Glomerular visceral epithelial cell (primary cell): ENCODE measurements at regions not wholly inside any gene's neighbourhood (a gene's known extent, or its start where the extent isn't known, plus 50 kb on each side); places are given as distances from the start of the nearest gene placed in this dataset.
"Not testable (repeated sequence)": the region's sequence is repeated elsewhere in the genome, so short reads cannot be mapped to it uniquely, and the experiment has no call there.

Experiments used
- DNase-seq: peaks from one replicate; pipeline ENCODE4 v3.0.0-alpha.2; 2016; ENCODE audit errors: extremely low spot score

GRCh38 chr6:144359783-144360182 is 74.6 kb downstream of the UTRN start:
- DNase-seq, result no peak

DNA sequence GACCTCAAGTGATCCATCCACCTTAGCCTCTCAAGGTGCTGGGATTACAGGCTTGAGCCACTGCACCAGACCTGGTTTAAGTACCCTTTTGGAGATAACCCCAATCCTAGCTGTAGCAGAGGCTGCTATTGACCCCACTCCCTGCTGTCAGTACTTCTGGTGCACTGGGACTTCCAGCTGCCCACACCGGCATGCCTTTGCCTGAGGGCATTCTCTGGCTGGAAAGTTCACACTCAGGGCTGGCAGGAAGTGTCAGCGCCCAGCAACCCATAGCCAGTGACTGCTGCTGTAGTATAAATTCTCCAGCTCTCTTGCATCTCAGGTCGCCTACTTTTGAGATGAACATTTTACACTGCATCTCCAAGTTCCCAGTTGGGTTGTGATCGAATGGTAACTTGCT is 75.3 kb downstream of the UTRN start:
- no peak for DNase-seq

DNA sequence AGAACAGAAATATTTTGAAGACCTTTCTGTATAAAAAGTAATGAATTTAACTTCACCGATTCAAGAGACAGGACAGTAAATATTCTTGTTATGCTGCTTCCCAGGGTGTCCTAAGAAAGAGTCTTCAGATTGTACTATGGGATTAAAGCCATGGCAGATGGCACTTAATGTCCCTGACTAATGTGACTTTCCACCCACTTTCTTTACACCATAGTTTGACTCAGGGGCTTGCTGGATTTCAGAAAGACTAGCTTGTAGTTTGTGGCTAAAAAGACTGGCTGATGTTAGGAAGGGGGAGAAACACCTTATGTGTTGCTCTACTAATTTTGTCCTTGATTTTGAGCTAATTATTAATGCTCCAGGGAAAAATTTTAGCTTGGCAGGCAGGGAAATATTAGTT is 75.9 kb downstream of the UTRN start:
- DNase-seq, result no peak

DNA sequence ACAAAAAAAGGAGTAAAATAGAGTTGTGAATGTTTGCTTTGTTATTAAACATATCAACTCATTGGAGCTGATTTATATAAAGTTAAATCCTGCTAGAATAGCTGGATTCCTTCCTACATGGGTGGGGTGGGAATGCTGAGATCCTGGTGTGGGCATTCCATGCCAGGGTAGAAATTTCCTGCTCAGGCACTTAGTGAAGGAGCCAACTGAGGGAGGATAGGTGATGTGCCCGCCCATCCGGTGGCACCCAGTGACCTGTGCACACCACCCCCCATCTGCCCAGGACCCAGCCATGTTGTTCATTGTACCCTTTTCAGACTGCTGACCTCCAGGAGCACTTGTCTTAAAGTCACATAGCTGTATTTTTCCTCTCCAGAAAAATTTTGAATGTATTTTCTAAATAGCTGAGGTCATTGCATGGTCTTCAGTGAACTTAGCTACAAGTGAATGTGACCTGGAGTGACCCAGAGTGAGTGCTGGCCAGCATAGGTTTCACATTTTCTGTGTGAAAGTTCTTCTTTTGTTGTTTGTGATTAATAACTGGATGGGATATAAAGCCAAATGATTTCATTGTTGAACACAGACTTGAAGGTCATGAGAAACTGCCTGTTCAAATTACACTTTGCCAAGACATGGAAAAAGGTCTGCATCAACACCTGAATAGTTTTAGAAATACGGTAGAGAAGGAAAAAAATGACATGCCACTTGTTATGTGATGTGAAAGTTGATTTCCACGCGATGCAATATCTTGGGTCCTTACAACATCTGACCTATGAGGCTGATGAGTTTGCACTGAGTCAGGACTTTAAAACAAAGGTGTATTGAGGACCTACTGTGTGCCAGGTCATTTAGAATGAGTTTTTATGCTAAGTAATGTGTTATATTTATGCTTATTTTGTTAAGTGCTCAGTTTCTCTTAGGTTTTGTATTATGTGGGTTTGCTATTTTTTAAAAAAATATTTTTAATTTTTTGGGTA is 77.2 kb downstream of the UTRN start:
- no peak for DNase-seq

- DNase-seq, result no peak
Observed at GRCh38 chr6:144364208-144364720, 79.1 kb downstream of the UTRN start.

DNA sequence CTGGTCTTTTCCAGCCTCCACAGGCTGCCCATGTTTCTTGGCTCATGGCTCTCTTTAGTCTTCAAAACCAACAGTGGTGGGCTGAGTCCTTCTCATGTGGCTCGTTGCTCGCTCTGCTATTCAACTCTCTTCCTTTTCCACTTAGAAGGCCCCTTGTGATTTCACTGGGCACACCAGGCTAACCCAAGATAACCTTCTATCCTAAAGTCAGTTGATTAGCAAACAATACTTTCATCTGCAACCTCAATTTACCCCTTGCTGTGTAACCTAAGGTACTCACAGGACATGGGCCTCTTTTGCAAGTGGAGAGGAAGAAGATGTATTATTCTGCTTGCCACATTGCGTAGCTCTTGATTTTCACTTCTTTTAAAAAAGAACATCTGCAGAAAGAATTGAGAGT is 79.6 kb downstream of the UTRN start:
- DNase-seq, result no peak

DNA sequence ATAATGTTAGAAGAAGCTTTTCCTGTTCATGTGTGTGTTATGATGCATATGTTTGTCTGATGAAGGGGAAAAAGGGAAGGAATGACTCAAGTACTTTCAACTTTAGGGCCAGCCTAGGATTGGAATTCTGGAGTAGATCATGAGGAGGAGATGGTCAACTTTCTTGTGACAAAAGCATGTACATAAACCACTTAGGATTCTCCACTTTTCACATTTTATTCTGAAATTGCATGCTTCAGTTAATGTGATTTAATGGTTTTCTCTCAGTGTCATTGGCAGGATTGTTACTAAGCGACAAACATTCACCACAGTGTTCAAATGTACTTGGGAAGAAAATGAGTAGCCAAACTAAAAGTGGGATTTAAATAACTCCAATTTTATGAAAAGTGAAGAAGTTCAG is 80.1 kb downstream of the UTRN start:
- peak; percentile 25 for DNase-seq

- not testable (repeated sequence) for DNase-seq
Observed at GRCh38 chr6:144369696-144370095, 84.6 kb downstream of the UTRN start.

- DNase-seq, result no peak
Observed at GRCh38 chr6:144372116-144372515, 87.0 kb downstream of the UTRN start.

DNA sequence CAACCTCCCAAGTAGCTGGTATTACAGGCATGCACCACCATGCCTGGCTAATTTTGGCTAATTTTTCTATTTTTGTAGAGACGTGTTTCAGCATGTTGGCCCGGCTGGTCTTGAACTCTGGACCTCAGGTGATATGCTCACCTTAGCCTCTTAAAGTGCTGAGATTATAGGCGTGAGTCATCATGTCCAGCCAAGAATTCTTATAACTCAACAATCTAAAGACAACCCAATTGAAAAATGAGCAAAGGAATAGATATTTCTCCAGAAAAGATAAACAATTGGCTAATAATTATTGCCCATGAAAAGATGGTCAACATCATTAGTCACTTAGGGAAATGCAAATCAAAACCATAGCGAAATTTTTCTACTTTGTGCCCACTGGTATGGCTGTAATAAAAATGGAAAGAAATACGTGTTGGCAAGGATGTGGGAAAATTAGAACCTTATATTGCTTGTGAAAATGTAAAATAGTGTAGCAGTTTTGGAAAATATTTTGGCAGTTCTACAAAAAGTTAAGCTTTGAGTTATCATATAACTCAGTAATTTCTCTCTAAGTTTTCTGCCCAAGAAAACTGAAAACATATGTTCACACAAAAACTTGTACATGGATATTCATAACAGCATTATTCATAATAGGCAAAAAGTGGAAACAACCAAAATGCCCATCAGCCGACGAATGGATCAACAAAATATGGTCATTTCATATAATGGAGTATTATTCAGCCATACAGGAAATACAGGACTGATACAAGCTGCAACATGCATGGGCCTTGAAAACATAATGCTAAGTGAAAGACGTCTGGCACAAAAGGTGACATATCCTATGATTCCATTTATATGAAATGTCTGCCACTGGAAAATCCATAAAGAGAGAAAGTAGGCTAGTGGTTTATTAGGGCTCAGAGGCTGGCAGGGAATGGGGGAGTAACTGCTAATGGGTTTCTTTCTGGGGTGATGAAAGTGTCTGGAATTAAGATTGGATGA is 87.8 kb downstream of the UTRN start:
- DNase-seq, result no peak

DNA sequence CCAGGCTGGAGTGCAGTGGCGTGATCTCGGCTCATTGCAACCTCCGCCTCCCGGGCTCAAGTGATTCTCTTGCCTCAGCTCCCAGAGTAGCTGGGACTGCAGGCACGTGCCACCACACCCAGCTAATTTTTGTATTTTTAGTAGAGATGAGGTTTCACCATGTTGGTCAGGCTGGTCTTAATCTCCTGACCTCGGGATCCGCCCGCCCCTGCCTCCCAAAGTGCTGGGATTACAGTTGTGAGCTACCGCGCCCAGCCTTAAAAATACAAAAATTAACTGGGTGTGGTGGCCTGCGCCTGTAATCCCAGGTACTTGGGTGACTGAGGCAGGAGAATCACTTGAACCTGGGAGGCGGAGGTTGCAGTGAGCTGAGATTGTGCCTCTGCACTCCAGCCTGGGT is 89.4 kb downstream of the UTRN start:
- DNase-seq, result not testable (repeated sequence)

- no peak for DNase-seq
Observed at GRCh38 chr6:144377586-144378210, 92.6 kb downstream of the UTRN start.

- no peak for DNase-seq
Observed at GRCh38 chr6:144378437-144378836, 93.3 kb downstream of the UTRN start.

DNA sequence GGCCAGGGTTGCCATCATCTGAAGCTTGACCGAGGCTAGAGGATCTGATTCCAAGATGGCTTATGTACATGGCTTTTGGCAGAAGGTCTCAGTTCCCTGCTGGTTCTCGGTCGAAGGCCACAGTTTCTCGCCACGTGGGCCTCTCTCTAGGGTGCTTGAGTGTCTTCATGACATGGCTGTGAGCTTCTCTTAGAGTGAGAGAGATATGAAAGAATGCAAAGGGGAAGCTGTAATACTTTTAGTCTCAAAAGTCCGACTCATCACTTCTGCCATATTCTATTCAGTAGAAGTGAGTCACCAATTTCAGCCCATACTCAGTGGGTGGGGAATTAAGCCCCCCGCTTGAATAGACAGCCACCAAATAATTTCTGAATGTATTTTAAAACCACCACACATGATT is 94.2 kb downstream of the UTRN start:
- no peak for DNase-seq

- DNase-seq, result not testable (repeated sequence)
Observed at GRCh38 chr6:144381499-144381898, 96.4 kb downstream of the UTRN start.

DNA sequence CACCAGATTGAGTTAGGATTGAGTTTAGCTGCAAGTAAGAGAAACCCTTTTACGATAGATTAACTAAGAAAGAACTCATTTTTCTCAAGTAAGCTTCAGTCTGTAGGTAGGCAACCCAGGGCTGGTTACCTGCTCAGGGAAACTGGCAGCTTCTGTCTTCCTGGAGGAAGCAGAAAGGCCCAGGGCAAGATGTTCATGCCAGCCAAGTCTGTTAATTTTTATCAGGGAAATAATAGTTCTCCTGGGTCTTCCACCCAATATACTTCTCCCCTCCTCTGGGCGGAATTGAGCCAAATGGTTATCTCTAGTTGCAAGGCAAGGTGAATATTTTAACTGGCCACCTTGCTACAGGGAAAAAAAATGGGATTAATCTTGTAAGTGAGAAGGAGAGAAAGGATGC is 98.2 kb downstream of the UTRN start:
- no peak for DNase-seq

DNA sequence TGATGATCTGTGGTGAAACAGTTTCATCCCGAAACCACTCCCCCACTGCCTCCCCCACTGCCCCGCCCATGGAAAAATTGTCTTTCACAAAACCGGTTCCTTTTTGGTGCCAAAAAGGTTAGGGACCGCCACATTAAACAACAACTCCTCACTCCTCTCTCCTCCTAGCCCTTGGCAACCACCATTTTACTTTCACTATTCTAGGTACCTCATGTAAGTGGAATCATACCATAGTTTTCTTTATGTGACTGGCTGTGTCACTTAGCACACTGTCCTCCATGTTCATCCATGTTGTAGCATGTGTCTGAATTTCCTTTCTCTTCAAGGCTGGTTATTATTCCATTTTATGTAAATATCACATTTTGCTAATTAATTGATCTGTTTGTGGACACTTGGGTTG is 99.3 kb downstream of the UTRN start:
- no peak for DNase-seq

DNA sequence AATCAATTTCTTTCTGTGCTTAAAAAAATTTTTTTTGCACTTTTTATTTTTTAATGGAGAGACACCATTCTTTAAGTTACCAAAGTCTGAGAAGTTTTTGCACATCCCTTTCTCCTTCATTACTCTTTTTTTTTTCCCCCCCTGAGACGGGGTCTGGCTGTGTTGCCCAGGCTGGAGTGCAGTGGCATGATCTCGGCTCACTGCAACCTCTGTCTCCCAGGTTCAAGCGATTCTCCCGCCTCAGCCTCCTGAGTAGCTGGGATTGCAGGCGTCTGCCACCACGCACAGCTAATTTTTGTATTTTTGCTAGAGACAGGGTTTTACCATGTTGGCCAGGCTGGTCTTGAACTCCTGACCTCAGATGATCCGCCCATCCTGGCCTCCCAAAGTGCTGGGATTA is 104.3 kb downstream of the UTRN start:
- DNase-seq, result not testable (repeated sequence)

GRCh38 chr6:144390202-144390601 is 105.1 kb downstream of the UTRN start:
- DNase-seq, result no peak

- no peak for DNase-seq
Observed at GRCh38 chr6:144390886-144391285, 105.8 kb downstream of the UTRN start.

DNA sequence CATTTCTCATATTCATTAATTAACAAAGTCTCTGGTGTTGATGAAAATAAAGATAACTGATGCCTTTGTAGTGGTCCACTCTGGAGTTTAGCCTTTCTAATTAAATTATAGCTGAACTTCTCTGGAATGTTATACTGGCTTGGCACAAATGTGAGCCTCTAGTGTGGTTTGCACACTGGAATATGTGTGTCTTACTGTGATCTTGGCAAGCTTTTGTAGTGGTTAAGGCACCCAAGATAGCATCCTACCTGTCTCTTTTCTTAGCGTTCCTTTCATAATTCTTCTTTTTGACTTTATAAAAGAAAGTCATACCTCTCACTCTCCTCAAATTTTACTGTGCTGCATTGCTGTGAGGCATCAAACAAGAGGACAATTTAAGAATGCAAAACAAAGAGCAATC is 107.4 kb downstream of the UTRN start:
- no peak for DNase-seq

DNA sequence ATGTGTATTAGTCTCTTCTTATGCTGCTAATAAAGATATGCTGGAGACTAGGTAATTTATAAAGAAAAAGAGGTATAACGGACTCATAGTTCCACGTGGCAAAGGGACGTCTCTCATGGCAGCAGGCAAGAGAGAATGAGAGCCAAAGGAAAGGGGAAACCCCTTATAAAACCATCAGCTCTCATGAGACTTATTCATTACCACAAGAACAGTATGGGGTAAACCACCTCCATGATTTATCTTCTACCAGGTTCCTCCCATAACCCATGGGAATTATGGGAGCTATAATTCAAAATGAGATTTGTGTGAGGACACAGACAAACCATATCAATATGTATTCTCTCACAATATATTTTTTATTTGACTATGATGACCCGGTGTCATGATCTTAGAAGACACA is 109.1 kb downstream of the UTRN start:
- no peak for DNase-seq
